Bone marrow (tissue), 2 donors: ENCODE measurements at regions not wholly inside any gene's neighbourhood (a gene's known extent, or its start where the extent isn't known, plus 50 kb on each side); places are given as distances from the start of the nearest gene placed in this dataset.

Source experiments
- DNase-seq, 2 donors: peaks; one replicate each; lab custom pipeline; 2025; lab: John Stamatoyannopoulos, UW

DNA sequence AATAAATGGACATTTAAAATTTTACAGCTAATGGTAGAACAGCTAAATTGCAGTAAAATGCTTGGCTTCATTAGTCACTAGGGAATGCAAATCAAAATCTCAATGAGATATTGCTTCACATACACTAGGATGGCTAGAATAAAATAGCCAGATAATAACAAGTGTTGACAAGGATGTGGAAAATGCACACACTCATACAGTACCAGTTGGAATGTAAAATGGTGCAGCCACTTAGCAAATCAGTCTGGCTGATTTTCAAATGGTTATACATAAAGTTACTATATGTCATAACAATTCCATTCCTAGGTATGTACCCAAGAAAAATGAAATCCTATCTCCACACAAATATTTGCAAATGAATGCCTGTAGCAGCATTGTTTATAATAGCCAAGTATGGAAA, 452.1 kb downstream of the HDGFL1 start:
- no peak for DNase-seq

DNA sequence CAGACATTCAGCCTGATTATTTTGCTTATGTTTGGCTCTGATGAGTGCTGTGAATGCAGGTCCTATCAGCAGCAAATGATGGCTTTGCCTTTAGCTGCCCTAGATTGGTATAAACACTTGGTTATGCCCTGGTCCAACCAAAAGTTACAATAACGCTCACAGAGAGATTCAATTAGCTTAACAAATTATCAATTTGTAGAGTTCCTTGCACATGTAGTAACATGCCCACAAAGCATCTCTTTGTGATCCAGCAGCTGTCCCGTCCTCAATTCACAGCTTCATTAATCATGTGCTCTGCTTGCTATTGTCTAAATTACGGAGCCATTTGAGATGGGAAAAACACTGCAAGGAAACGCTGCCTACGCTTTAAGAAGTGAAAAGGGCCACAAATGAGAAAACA, 457.9 kb downstream of the HDGFL1 start:
- no peak for DNase-seq

- DNase-seq = no peak
These were observed 462.6 kb downstream of the HDGFL1 start for GRCh38 chr6:23031986-23032385.

DNA sequence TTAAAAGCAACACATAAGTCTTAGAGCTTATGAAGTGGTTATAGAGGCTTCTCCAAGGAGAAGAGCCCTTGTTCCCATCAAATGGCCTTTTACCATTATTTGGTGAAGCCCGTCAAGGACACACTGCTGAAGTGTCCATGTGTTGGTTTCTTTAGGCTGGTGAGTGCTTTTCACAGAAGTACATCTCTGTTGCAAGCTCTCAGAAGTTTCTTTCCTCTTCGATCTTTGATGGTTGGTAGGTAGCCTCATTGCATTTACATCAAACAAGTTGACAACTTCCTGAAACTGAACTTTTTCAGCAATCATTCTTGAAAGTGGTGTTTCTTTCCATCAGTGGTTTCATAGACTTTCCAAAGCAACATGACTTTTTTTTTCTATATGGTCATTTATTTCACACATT, 465.6 kb downstream of the HDGFL1 start:
- no peak for DNase-seq

DNA sequence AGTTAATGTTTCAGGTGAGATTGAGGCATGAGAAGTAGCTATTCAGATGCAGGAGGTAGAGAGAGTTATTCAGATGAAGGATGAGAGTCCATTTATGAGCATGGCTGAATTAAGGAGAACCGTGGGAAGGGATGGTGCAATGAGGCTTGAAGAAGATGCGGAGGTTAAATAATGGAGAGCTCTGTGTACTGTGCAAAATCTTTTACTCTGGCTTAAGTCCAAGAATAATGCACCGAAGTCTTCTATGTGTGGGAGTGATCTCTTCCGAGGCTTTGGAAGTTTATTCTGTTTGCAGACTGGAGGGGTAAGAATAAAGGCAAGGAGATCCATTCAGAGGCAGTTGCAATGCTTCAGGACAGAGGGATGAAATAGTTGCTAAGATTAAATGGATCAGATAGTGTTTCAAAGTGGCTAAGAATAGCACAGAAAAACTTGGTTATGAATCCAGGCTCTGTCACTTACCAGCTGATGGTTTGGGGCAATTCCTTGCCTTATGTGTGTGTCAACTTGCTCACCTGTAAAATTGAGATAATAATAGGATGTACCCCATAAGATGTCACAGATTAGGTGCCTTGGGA, 467.1 kb downstream of the HDGFL1 start:
- DNase-seq = no peak

DNA sequence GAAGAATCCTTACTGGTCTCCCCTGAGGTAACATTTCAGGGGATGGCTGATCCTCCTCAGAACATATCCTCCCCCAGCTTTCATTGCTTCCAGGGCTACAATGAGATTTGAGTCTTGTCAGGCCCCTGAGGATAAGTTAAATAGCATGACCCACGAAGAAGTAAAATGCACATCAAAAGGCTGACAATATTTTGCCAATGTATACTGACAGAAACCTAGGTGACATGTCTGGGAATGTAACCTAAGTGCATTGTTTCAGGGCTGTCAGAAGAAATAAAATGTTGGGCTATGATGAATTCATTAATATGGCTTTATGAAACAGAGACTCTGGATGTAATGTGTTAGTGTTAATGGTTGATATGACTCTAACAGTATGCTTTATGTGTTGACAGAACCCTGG, 471.5 kb downstream of the HDGFL1 start:
- no peak for DNase-seq

- DNase-seq = no peak
These were observed 475.9 kb downstream of the HDGFL1 start for GRCh38 chr6:23045280-23045679.

DNA sequence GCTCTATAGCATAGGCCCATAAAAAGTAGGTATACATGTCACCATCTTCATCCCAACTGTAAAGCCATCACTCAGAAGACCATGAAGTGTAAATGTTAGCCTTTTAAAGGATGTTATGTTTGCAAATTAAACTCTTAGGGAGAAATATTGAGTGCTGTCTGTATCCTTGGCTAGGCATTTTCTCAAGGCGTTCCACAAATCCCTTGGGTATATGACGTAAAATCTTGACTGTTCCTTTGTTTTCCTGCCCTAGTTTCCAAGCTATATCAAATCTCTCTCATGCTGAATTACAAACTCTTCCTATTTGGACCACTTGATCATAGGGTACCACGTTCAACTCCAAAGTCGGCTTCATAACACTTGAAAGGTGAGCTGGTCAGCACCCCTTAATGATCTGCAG, 486.2 kb downstream of the HDGFL1 start:
- no peak for DNase-seq

- DNase-seq = no peak
These were observed 504.5 kb downstream of the HDGFL1 start for GRCh38 chr6:23073821-23074220.

DNA sequence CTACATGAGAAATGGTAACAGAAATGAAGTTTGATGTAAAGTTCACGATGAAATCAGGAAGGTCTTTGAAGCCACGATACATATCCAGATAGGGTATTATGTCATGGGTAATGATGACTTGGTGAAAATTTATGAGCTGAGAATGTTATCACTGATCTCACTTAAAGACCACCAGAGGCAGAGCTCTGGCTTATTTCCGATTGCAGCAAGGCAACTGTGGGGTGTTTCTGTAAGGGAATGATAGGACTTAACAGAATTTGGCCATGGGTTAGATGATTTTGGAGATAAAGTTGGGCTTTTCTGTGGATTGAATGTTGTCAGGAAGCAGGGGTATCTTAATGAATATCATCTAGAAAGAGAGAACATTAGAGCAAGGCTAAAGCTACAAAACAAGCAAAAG, 508.4 kb downstream of the HDGFL1 start:
- no peak for DNase-seq

DNA sequence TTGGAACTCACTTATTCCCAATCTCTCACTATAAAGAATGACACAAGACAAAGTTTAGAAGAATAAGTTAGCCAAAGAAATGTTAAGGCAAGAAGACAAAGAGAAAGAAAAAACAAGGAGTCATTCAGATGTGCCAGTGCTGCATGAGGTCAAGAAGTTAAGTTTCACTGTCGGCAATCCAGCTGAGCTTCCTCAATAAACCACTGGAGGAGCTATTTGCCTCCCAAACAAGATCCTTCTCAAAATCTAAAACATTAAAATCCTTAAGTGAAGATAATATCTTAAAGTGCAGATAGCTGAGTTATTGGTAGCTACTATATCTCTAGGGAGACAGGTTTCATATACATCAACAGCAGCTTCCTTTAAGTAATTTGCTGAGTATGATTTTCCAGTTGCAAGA, 512.3 kb downstream of the HDGFL1 start:
- DNase-seq = no peak

- no peak for DNase-seq
These were observed 516.7 kb downstream of the HDGFL1 start for GRCh38 chr6:23086100-23086499.

DNA sequence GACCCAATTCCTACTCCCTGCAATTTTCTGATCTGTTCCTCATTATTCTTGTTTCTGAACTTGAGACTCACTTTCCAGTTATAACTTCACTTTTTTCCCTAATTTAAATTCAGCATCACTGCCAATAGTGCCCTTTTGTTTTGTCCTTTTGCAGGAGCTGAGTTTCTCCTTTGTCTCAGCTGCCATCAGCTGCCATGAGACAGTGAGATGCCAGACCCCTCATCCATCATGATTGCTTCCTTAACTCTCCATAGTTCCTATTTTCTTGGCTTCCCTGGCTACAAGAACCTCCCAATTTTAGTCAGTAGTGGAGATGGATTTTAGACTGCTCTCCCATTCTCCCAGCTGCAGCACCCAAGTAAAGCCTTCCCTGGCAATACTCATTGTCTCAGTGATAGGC, 518.1 kb downstream of the HDGFL1 start:
- no peak for DNase-seq

- DNase-seq = no peak
These were observed 519.4 kb downstream of the HDGFL1 start for GRCh38 chr6:23088761-23089160.

- no peak for DNase-seq
These were observed 520.6 kb downstream of the HDGFL1 start for GRCh38 chr6:23089981-23090380.

DNA sequence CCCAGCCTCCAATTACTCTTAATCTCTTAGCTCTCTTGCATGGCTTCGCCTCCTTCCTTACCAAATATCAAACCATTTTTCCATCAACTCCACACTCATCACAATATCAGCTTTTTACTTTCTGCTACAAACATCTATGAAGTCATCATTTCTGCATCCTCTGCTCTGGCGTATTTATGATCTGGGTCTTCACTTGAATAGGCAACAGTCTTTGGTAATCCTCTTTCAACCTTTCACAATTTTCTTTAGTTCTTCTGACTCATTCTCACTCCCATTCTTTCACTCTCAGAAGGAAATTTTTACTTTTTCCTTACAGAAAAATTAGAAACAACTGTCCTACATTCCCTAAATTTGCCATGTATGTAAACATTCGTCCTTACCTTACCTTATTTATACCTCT, 522.4 kb downstream of the HDGFL1 start:
- no peak for DNase-seq

DNA sequence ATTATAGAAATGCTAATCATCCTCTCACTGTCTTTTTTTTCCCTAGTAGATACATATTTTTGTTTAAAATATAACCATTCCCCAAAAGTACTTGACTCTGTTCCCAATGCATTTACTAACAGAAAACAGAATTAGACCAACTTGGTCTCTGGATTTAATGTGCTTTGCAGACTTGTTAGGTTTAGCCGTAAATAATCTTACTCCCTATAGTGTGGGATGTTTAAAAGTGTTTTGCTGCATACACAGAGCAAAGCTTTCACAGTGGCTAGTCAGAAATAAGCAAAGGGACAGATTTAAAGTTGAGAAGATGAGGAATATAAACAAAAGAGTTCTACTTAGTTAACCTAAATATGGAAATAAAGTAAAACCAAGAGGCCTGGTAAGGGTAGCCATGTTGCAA, 527.5 kb downstream of the HDGFL1 start:
- no peak for DNase-seq

DNA sequence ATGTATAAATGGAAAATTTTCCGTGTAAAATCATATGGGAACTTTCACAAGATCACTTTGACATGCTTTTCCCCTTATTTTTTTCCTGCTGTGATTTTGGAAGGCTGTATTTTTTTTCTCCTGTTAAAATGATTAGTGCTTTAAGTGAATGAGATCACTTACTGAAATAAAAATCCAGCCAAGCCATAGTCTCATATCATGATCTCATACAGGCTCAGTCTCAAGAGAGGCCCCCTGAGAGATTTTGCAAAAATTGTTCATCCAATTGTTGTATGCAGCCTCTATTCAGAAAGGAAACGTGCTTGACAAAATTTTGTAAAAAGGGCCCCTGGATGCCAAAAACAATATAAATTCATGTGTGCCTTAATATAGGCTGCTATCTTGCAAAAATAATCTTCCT, 528.2 kb downstream of the HDGFL1 start:
- no peak for DNase-seq

DNA sequence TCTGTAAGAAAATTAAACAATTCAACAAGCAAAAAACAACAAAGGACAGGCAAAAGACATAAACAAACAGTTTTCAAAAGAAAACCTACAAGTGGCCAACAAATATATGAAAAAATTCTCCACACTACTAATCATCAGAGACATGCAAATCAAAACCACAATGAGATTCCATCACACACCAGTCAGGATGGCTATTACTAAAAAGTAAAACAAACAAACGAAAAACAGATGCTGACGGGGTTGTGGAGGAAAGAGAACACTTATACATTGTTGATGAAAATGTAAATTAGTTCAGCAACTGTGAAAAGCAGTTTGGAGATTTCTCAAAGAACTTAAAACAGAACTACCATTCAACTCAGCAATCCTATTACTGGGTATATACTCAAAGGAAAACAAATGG, 537.6 kb downstream of the HDGFL1 start:
- no peak for DNase-seq

- DNase-seq = no peak
These were observed 542.6 kb downstream of the HDGFL1 start for GRCh38 chr6:23111984-23112383.

- DNase-seq = no peak
These were observed 545.6 kb downstream of the HDGFL1 start for GRCh38 chr6:23114812-23115504.

DNA sequence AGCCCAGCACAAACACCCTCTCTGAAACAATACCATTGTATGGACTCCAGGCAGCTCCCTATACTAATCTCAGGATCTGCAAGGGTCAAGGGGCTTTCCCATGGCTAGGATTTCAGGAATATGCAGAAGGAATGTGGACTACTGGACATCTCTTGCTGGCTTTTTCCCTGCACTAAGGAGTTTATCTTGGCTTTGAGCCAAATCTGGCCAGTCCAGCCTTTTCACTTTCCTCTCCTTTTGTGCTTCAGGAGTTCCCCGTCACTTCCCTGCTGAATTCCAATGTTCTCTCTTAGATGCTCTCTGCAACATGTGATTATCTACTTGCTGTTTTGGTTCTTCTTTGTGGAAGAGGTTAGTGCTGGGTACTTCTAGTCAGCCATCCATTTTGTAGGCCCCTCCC, 568.2 kb downstream of the HDGFL1 start:
- DNase-seq = no peak

DNA sequence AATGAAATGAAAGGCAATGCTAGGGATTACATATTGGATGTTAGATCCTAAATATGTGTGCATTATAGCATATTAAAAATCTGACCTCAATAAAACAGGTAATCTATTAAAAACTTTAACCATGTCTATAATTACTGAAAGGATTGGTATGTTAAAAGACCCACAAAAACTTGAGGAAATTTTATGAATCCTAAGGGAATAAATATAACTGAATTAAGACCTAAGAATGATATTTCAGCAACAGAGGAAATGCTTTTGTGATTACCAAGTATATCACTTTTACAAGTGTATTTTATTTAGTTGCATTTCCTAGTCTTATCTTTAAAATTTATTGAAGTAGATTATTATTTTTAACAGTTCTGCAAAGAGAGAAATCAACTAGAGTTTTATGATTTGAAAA, 571.5 kb downstream of the HDGFL1 start:
- DNase-seq = no peak

DNA sequence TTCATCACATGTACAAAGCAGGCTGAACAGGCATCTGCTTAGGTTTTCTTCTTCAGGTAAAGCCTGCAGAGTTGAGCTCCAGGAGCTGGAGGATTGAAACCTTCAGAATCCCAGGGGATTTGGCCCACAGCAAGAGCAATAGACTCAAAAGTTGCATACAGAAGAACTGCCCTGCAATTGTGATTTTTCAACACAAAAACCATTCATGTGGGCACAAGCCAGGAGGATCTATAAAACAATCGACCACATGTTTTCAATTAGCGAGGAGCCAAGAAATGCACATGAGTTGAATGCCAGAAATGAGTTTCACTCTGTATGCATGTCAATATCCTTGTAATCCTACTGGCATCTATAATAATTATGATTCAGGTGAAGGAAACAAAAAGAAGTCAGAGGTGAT, 576.4 kb downstream of the HDGFL1 start:
- no peak for DNase-seq
